ENCODE measurements at regions not wholly inside any gene's neighbourhood (a gene's known extent, or its start where the extent isn't known, plus 50 kb on each side); places are given as distances from the start of the nearest gene placed in this dataset.

DNA sequence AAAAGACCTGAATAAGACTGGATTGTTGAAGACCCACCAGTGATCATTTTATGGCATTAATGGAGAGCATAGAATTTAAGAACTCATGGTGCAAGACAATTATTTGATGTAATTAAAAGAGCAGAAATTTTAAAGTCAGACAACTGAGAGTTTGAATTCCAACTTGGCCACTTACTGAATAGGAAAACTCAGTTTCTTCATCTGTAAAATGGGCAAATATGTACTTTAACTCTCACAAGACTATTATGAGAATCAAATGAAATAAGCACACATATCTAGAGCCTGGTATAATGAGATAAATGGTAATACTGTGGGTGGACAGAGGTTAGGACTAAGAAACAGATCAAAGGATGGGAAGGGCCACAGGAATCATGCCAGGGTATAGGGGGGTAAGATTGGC, 88.0 kb downstream of the SOX9 start:
- TF ChIP-seq, protein P1, sequence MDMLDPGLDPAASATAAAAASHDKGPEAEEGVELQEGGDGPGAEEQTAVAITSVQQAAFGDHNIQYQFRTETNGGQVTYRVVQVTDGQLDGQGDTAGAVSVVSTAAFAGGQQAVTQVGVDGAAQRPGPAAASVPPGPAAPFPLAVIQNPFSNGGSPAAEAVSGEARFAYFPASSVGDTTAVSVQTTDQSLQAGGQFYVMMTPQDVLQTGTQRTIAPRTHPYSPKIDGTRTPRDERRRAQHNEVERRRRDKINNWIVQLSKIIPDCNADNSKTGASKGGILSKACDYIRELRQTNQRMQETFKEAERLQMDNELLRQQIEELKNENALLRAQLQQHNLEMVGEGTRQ (IDR thresholded peaks at IDR 0.05), result no peak
- TF ChIP-seq, protein P2, sequence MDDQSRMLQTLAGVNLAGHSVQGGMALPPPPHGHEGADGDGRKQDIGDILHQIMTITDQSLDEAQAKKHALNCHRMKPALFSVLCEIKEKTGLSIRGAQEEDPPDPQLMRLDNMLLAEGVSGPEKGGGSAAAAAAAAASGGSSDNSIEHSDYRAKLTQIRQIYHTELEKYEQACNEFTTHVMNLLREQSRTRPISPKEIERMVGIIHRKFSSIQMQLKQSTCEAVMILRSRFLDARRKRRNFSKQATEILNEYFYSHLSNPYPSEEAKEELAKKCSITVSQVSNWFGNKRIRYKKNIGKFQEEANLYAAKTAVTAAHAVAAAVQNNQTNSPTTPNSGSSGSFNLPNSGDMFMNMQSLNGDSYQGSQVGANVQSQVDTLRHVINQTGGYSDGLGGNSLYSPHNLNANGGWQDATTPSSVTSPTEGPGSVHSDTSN (IDR thresholded peaks at IDR 0.05), result no peak
- TF ChIP-seq CEBPB (IDR thresholded peaks at IDR 0.05) (no peak), RNF2 (IDR thresholded peaks at IDR 0.05; ENCODE audit: borderline replicate concordance, low read depth) (no peak), MYC (IDR thresholded peaks at IDR 0.05; ENCODE audit: borderline replicate concordance, low read length) (no peak), POLR2A (IDR thresholded peaks at IDR 0.05; ENCODE audit: low read length) (no peak), HOXB13 (CRISPR knock-in tag; IDR thresholded peaks at IDR 0.05; ENCODE audit: low read depth) (no peak)
- TF ChIP-seq, protein P3, sequence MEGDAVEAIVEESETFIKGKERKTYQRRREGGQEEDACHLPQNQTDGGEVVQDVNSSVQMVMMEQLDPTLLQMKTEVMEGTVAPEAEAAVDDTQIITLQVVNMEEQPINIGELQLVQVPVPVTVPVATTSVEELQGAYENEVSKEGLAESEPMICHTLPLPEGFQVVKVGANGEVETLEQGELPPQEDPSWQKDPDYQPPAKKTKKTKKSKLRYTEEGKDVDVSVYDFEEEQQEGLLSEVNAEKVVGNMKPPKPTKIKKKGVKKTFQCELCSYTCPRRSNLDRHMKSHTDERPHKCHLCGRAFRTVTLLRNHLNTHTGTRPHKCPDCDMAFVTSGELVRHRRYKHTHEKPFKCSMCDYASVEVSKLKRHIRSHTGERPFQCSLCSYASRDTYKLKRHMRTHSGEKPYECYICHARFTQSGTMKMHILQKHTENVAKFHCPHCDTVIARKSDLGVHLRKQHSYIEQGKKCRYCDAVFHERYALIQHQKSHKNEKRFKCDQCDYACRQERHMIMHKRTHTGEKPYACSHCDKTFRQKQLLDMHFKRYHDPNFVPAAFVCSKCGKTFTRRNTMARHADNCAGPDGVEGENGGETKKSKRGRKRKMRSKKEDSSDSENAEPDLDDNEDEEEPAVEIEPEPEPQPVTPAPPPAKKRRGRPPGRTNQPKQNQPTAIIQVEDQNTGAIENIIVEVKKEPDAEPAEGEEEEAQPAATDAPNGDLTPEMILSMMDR (IDR thresholded peaks at IDR 0.05), result no peak
